ENCODE measurements at regions not wholly inside any gene's neighbourhood (a gene's known extent, or its start where the extent isn't known, plus 50 kb on each side); places are given as distances from the start of the nearest gene placed in this dataset.

DNA sequence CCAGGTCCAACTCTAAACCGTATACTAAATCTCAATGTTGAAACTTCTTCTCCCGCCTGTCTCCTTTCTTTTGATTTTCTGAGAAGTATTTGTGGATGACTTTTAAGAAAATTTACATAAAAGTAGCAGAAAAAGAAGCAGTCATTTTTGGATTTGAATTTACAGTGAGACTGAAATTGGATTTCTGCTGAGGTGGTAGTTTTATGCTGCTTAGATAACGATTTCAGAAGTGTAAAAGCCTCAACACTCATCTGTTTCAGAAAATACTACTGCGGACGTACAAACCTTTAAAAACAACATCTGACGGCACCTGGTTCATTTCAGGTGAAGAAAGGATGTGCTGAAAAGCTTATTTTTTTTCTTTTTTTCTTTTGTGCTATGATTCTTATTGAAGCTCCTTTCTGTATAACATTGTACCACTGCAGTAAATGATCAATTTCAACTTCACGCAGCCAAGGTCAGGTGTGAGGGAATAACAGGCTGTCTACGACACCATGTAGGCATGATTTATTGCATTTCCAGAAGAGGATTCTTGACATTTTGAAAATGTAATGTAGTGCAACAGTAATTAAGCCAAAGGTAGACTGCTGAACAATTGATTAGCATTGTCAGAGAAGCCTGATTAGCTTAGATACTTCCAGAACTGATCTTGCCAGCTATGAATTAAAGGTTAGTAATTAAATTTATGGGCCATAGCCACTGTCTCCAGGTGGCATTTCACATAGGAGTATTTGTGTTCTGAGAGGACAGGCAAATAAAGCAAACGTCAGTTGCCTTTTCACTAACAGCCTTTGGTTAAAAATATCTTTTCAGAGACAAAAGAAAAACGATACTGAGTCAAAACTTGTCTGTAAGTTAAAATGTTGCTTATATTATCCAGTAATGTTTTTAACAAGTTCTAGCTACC, 134.6 kb upstream of the KBTBD8 start:
- ChIA-PET POLR2A (ENCODE audit: partially characterized antibody) (no interaction called here), CTCF (ENCODE audit: partially characterized antibody) (interaction anchor here (1.7 kb wide), 1 partner anchor 485 kb away, joined by 3 read pairs; no protein-coding TSS in a partner anchor)
- Histone ChIP-seq H2BK15ac (ENCODE audit: low read length) (no peak overlapping the region), H3K4me2 (ENCODE audit: insufficient read depth in 1 of 2, low read depth in 2 of 2, low read length in 2 of 2) (no peak overlapping the region), H3K27ac (ENCODE audit: low read depth, low read length) (no peak overlapping the region), H2BK5ac (ENCODE audit: low read depth, low read length) (no peak overlapping the region), H3K18ac (ENCODE audit: extremely low read depth, low read length) (no peak overlapping the region), H2BK120ac (replicated peaks; ENCODE audit: low read depth, low read length) (no peak overlapping the region), H2AK5ac (ENCODE audit: low read depth, low read length) (no peak overlapping the region), H2AFZ (ENCODE audit: low read length) (no peak overlapping the region), H2BK20ac (ENCODE audit: low read length) (no peak overlapping the region), H3K14ac (ENCODE audit: insufficient read length) (no peak overlapping the region), H4K20me1 (replicated peaks in 1 of 2; ENCODE audit: control insufficient read depth in 1 of 2, insufficient read depth in 2 of 2, low read length in 2 of 2) (no peaks in the 10 kb centered on the region), H2BK12ac (ENCODE audit: low read depth, low read length) (no peak overlapping the region), H4K8ac (ENCODE audit: extremely low read depth, insufficient read depth, low read length) (no peak overlapping the region), H3K56ac (replicated peaks; ENCODE audit: insufficient read length, low read depth, low read length) (no peak overlapping the region), H3K23ac (ENCODE audit: insufficient read length) (no peak overlapping the region), H3K9ac (replicated peaks in 1 of 4; ENCODE audit: extremely low read depth in 1 of 4, low read depth in 3 of 4, low read length in 3 of 4) (no peak overlapping the region), H3K79me1 (ENCODE audit: low read depth, low read length) (no peaks in the 10 kb centered on the region), H3K36me3 (ENCODE audit: control insufficient read depth in 2 of 4, insufficient read depth in 4 of 4, low read length in 3 of 4) (no peaks in the 10 kb centered on the region), H4K91ac (replicated peaks; ENCODE audit: insufficient read length, low read length) (no peak overlapping the region), H3K23me2 (ENCODE audit: low read depth, low read length) (no peaks in the 10 kb centered on the region), H3K9me3 (ENCODE audit: insufficient read depth in 2 of 2, low read depth in 1 of 2, low read length in 1 of 2) (no peaks in the 10 kb centered on the region), H3K27me3 (replicated peaks in 1 of 4; ENCODE audit: control insufficient read depth in 3 of 4, extremely low read depth in 1 of 4, insufficient read depth in 3 of 4, low read length in 3 of 4) (no peaks in the 10 kb centered on the region), H3K4me3 (ENCODE audit: extremely low read depth in 1 of 4, insufficient read depth in 2 of 4, low read depth in 3 of 4, low read length in 4 of 4) (no peak overlapping the region), H4K5ac (ENCODE audit: insufficient read length, low read depth, low read length) (no peak overlapping the region), H3K4me1 (replicated peaks in 1 of 4; ENCODE audit: control insufficient read depth in 3 of 4, insufficient read depth in 4 of 4, low read length in 3 of 4) (no peaks in the 10 kb centered on the region; a peak in 2 of 7 replicates), H3K79me2 (ENCODE audit: control insufficient read depth in 1 of 2, insufficient read depth in 2 of 2, low read length in 2 of 2) (no peaks in the 10 kb centered on the region), H3K4ac (replicated peaks; ENCODE audit: insufficient read length, low read depth, low read length) (no peak overlapping the region)
- no peak for TF ChIP-seq SP2 (IDR thresholded peaks at IDR 0.05; ENCODE audit: low read length)
- TF ChIP-seq JUND (IDR thresholded peaks at IDR 0.05; ENCODE audit: low read length): no peak
- no peak for TF ChIP-seq CREB1 (IDR thresholded peaks at IDR 0.05)
- TF ChIP-seq, protein P1, sequence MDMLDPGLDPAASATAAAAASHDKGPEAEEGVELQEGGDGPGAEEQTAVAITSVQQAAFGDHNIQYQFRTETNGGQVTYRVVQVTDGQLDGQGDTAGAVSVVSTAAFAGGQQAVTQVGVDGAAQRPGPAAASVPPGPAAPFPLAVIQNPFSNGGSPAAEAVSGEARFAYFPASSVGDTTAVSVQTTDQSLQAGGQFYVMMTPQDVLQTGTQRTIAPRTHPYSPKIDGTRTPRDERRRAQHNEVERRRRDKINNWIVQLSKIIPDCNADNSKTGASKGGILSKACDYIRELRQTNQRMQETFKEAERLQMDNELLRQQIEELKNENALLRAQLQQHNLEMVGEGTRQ (IDR thresholded peaks at IDR 0.05; ENCODE audit: low read length): no peak
- TF ChIP-seq SP1 (IDR thresholded peaks at IDR 0.05; ENCODE audit: low read depth, low read length): no peak
- TF ChIP-seq ZNF274 (IDR thresholded peaks at IDR 0.05; ENCODE audit: borderline replicate concordance, extremely low read depth, low read length): no peak
- TF ChIP-seq CBX8 (IDR thresholded peaks at IDR 0.05; ENCODE audit: borderline replicate concordance, low read depth, low read length): no peak
- TF ChIP-seq YY1 (IDR thresholded peaks at IDR 0.05; ENCODE audit: low read depth, low read length): no peak
- TF ChIP-seq GTF2F1 (IDR thresholded peaks at IDR 0.05; ENCODE audit: borderline replicate concordance, low read depth, low read length): no peak
- TF ChIP-seq BRCA1 (IDR thresholded peaks at IDR 0.05; ENCODE audit: low read depth, low read length): no peak
- no peak for TF ChIP-seq GABPA (IDR thresholded peaks at IDR 0.05; ENCODE audit: borderline replicate concordance, insufficient read depth, low read length)
- no peak for TF ChIP-seq CHD2 (IDR thresholded peaks at IDR 0.05; ENCODE audit: low read length)
- no peak for DNase-seq (ENCODE audit: low read depth in 1 of 2, low spot score in 2 of 2)
- 87% methylated on average over 10 of the region's 10 CpGs; no CpG with 5 or more reads in 1 of the 2 experiments for WGBS, 2 experiments (ENCODE audit: extremely low coverage in 1 of 2, insufficient coverage in 1 of 2, insufficient read length in 1 of 2, insufficient replicate concordance in 2 of 2, low coverage in 1 of 2, low lambda C conversion rate in 2 of 2, missing lambda C conversion rate in 1 of 2)
- FAIRE-seq: no peak

Data from H1 (cell line).